Activated CD4-positive, alpha-beta T cell treated with anti-CD3 and anti-CD28 coated beads, Interleukin-2, amount 10 ng/mL, durations not matched to agents 7 days and 5 days (primary cell): ENCODE measurements at regions not wholly inside any gene's neighbourhood (a gene's known extent, or its start where the extent isn't known, plus 50 kb on each side); places are given as distances from the start of the nearest gene placed in this dataset.
A peak's percentile ranks its signal among the peaks of the same experiment; 100 is the strongest.

Experiments
- CTCF ChIA-PET: fragments of 350-600 bp; sonication (Branson Sonifier 250); formaldehyde crosslinking; loops from one replicate; lab custom pipeline; 2021; ENCODE audit warnings: antibody characterized with exemption; lab: Charles Lee
- POLR2A ChIA-PET: fragments of 350-600 bp; sonication (Branson Sonifier 250); formaldehyde crosslinking; loops from one replicate; lab custom pipeline; 2021; ENCODE audit warnings: antibody characterized with exemption; lab: Charles Lee
- DNase-seq: peaks from one replicate; pipeline ENCODE4 v3.0.0-alpha.2; 2020
- H3K27ac Mint-ChIP-seq: one replicate; pipeline ENCODE4 v1.8.0; 2021; ENCODE audit warnings: mild to moderate bottlenecking, moderate library complexity, mixed read lengths
- H3K27me3 Mint-ChIP-seq: one replicate; pipeline ENCODE4 v1.8.0; 2021; ENCODE audit warnings: mixed read lengths
- H3K36me3 Mint-ChIP-seq: one replicate; pipeline ENCODE4 v1.8.0; 2021; ENCODE audit warnings: low read depth, mixed read lengths
- H3K4me1 Mint-ChIP-seq: one replicate; pipeline ENCODE4 v1.8.0; 2021; ENCODE audit warnings: mixed read lengths
- H3K4me3 Mint-ChIP-seq: one replicate; pipeline ENCODE4 v1.8.0; 2021; ENCODE audit warnings: mild to moderate bottlenecking, moderate library complexity, mixed read lengths
- H3K9me3 Mint-ChIP-seq: one replicate; pipeline ENCODE4 v1.8.0; 2021; ENCODE audit warnings: mixed read lengths

DNA sequence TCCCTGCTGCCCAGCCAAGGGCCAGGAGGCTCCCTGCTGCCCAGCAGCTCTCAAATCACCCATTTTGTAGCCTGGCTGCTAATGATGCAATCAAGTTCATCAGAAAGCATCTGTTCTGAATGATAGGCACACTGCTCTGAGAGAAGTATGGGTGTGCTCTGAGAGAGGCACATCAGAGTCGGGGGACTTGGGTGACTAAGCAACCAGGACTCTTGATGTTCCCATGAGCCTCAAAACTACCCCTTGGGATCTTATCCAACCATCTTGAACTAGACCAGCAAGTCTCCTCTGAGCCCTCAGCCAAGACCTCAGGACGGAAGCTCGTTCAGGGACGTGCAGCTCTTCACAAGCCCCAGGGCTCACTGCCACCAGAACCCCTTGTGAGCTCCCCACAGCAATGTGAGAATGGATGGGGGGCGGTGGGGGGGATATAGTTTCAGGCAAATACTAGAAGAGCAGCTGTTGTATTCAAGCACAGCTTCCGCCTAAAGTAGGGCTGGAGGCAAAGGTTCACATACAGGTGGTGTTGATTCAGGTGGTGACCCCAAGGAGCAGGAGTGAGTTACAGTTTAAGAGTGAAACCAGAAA, 52.2 kb upstream of the HES1 start:
- no peak for DNase-seq
- CTCF ChIA-PET: interaction anchor here (0.8 to 1.1 kb wide), 3 partner anchors 16 to 57 kb away, joined by 3 read pairs; no protein-coding TSS in a partner anchor
- POLR2A ChIA-PET: no interaction called here

DNA sequence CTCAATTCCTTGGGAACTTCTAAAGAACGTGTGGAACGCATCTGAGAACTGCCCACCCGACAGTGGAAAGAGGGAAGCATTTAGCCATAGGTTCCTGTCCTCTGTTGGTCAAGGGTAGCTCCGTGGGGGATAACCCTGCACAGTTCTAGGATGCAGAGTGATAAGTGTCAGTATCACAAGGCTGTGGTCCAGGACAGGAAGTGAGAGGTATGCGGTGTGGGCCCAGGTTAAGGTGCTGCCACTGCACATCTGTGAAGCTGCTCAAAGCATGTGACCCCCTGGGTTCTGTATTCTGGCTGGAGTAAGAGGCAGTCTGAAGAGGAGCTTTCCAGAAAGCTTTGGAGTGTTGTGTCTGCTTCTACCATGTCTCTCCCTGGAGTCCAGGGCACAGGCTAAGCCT, 51.7 kb upstream of the HES1 start:
- CTCF ChIA-PET: interaction anchor here (0.8 to 1.1 kb wide), 3 partner anchors 17 to 57 kb away, joined by 3 read pairs; no protein-coding TSS in a partner anchor

More for the DNA sequence above, 52.2 kb upstream of the HES1 start:
- Mint-ChIP-seq H3K36me3 (no peaks in the 10 kb centered on the region), H3K27ac (no peak overlapping the region), H3K4me3 (no peak overlapping the region), H3K4me1 (peaks cover 15% of the 10 kb centered on the region), H3K27me3 (peaks cover 27% of the 10 kb centered on the region), H3K9me3 (no peaks in the 10 kb centered on the region)

More for the DNA sequence above, 51.7 kb upstream of the HES1 start:
- POLR2A ChIA-PET: no interaction called here
- Mint-ChIP-seq H3K9me3 (no peaks in the 10 kb centered on the region), H3K4me1 (peaks cover 15% of the 10 kb centered on the region), H3K27ac (no peak overlapping the region), H3K27me3 (peaks cover 25% of the 10 kb centered on the region), H3K4me3 (no peak overlapping the region), H3K36me3 (no peaks in the 10 kb centered on the region)
- DNase-seq: peak; percentile 42
